ENCODE measurements at regions not wholly inside any gene's neighbourhood (a gene's known extent, or its start where the extent isn't known, plus 50 kb on each side); places are given as distances from the start of the nearest gene placed in this dataset.

DNA sequence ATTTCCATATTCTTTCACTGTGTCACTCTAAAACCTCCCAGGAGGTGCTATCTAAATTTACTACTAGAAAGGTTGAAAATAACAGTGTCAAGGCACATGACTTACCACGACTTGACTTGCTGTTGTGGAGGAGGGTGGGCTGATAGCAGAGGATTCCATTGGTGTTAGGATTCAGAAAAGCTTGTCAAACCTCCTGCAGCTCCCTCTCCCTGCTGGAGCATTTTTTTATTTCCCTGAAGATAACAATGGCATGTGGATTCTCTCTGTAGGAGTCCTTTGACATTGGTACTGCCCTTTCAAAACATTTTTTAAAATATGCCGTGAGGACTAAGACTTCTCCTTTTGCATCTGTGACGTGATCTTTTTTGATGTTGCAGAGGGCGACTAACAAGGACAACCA, 696.9 kb upstream of the GYPC start:
- H3K9ac ChIP-seq (ENCODE audit: low read length), result no peak overlapping the region
- no peak overlapping the region for H3K4me3 ChIP-seq (ENCODE audit: low read depth, low read length, poor library complexity, severe bottlenecking)
- H3K27ac ChIP-seq (ENCODE audit: low read depth, low read length, poor library complexity, severe bottlenecking), result no peak overlapping the region
- no peak overlapping the region for H2AFZ ChIP-seq (ENCODE audit: low read length)
- H3K27me3 ChIP-seq (ENCODE audit: insufficient read depth, low read length), result no peaks in the 10 kb centered on the region
- TF ChIP-seq, protein P1, sequence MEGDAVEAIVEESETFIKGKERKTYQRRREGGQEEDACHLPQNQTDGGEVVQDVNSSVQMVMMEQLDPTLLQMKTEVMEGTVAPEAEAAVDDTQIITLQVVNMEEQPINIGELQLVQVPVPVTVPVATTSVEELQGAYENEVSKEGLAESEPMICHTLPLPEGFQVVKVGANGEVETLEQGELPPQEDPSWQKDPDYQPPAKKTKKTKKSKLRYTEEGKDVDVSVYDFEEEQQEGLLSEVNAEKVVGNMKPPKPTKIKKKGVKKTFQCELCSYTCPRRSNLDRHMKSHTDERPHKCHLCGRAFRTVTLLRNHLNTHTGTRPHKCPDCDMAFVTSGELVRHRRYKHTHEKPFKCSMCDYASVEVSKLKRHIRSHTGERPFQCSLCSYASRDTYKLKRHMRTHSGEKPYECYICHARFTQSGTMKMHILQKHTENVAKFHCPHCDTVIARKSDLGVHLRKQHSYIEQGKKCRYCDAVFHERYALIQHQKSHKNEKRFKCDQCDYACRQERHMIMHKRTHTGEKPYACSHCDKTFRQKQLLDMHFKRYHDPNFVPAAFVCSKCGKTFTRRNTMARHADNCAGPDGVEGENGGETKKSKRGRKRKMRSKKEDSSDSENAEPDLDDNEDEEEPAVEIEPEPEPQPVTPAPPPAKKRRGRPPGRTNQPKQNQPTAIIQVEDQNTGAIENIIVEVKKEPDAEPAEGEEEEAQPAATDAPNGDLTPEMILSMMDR (IDR thresholded peaks at IDR 0.05; ENCODE audit: low read length), result no peak
- no peak for TF ChIP-seq EZH2 (IDR thresholded peaks at IDR 0.05; ENCODE audit: borderline replicate concordance, low read length)
- H3K9me2 ChIP-seq (ENCODE audit: low read depth, low read length), result no peaks in the 10 kb centered on the region
- H4K20me1 ChIP-seq (ENCODE audit: insufficient read depth, low read length), result no peaks in the 10 kb centered on the region
- H3K4me2 ChIP-seq (ENCODE audit: low read length), result no peak overlapping the region
- no peaks in the 10 kb centered on the region for H3K9me3 ChIP-seq (ENCODE audit: low read length)
- no peaks in the 10 kb centered on the region for H3F3A ChIP-seq (ENCODE audit: insufficient read depth, low read length)
- H3K36me3 ChIP-seq (ENCODE audit: insufficient read depth, low read length), result no peaks in the 10 kb centered on the region
- no peaks in the 10 kb centered on the region for H3K79me2 ChIP-seq (ENCODE audit: insufficient read depth, low read length)
- H3K4me1 ChIP-seq (ENCODE audit: insufficient read depth, low read length, severe bottlenecking), result no peaks in the 10 kb centered on the region

DNA sequence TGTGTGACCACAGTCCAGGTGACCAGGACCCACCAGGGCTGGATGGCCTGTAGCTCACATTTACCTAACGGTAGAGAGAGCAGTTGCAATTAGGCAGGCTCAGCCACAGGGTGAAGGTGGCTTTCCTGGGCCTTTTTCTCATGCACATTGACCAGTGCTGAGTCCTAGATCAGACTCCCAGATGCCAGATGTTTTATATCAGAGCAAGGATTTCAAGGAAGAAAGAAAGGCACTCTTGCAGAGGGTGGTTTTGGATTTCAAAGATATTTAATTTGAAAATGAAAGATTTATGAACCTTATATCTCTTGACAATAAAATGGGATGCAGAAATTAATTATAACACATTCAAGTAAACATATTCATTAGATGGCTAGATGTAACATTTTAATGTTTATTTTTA, 694.2 kb upstream of the GYPC start:
- no peaks in the 10 kb centered on the region for H3K36me3 ChIP-seq (ENCODE audit: insufficient read depth, low read length)
- no peak for TF ChIP-seq EZH2 (IDR thresholded peaks at IDR 0.05; ENCODE audit: borderline replicate concordance, low read length)
- TF ChIP-seq, protein P1 (IDR thresholded peaks at IDR 0.05; ENCODE audit: low read length), result no peak
- H3K9ac ChIP-seq (ENCODE audit: low read length), result no peak overlapping the region
- no peak overlapping the region for H3K4me3 ChIP-seq (ENCODE audit: low read depth, low read length, poor library complexity, severe bottlenecking)
- no peak overlapping the region for H2AFZ ChIP-seq (ENCODE audit: low read length)
- H3K27me3 ChIP-seq (ENCODE audit: insufficient read depth, low read length), result no peaks in the 10 kb centered on the region
- no peaks in the 10 kb centered on the region for H3K79me2 ChIP-seq (ENCODE audit: insufficient read depth, low read length)
- no peaks in the 10 kb centered on the region for H3K4me1 ChIP-seq (ENCODE audit: insufficient read depth, low read length, severe bottlenecking)
- H3F3A ChIP-seq (ENCODE audit: insufficient read depth, low read length), result no peaks in the 10 kb centered on the region
- no peak overlapping the region for H3K27ac ChIP-seq (ENCODE audit: low read depth, low read length, poor library complexity, severe bottlenecking)
- no peak overlapping the region for H3K4me2 ChIP-seq (ENCODE audit: low read length)
- no peaks in the 10 kb centered on the region for H4K20me1 ChIP-seq (ENCODE audit: insufficient read depth, low read length)
- H3K9me3 ChIP-seq (ENCODE audit: low read length), result no peaks in the 10 kb centered on the region
- H3K9me2 ChIP-seq (ENCODE audit: low read depth, low read length), result no peaks in the 10 kb centered on the region

DNA sequence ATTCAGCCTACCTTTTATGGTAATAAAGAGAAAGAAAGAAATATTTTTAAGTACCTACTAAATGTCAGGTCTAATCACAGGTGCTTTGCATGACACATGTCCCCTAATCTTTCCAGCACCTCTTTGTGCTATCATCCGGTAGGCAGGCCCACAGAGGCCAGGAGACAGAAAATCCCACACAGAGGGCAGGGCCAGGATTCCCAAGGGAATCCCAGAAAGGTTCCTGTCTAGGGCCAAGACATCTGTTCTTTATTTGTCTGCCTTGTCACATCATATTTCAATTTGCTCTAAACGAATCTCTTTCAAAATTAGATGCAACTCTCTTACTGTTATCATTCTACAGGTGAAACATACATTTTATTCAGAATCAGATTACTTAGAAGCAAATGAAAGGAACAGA, 676.1 kb upstream of the GYPC start:
- H3K79me2 ChIP-seq (ENCODE audit: insufficient read depth, low read length), result no peaks in the 10 kb centered on the region
- no peaks in the 10 kb centered on the region for H4K20me1 ChIP-seq (ENCODE audit: insufficient read depth, low read length)
- no peaks in the 10 kb centered on the region for H3F3A ChIP-seq (ENCODE audit: insufficient read depth, low read length)
- H3K9ac ChIP-seq (ENCODE audit: low read length), result no peak overlapping the region
- no peak overlapping the region for H3K4me2 ChIP-seq (ENCODE audit: low read length)
- no peak for TF ChIP-seq EZH2 (IDR thresholded peaks at IDR 0.05; ENCODE audit: borderline replicate concordance, low read length)
- TF ChIP-seq, protein P1 (IDR thresholded peaks at IDR 0.05; ENCODE audit: low read length), result no peak
- H3K9me2 ChIP-seq (ENCODE audit: low read depth, low read length), result no peaks in the 10 kb centered on the region
- no peak overlapping the region for H2AFZ ChIP-seq (ENCODE audit: low read length)
- no peaks in the 10 kb centered on the region for H3K27me3 ChIP-seq (ENCODE audit: insufficient read depth, low read length)
- H3K36me3 ChIP-seq (ENCODE audit: insufficient read depth, low read length), result no peaks in the 10 kb centered on the region
- H3K4me3 ChIP-seq (ENCODE audit: low read depth, low read length, poor library complexity, severe bottlenecking), result no peak overlapping the region
- no peaks in the 10 kb centered on the region for H3K9me3 ChIP-seq (ENCODE audit: low read length)
- H3K4me1 ChIP-seq (ENCODE audit: insufficient read depth, low read length, severe bottlenecking), result no peaks in the 10 kb centered on the region
- H3K27ac ChIP-seq (ENCODE audit: low read depth, low read length, poor library complexity, severe bottlenecking), result no peak overlapping the region
